ENCODE measurements at regions not wholly inside any gene's neighbourhood (a gene's known extent, or its start where the extent isn't known, plus 50 kb on each side); places are given as distances from the start of the nearest gene placed in this dataset.

- no peaks in the 10 kb centered on the region for H3K27me3 ChIP-seq (ENCODE audit: insufficient read depth, low read length)
- no peak overlapping the region for H2AFZ ChIP-seq (ENCODE audit: low read length)
- no peak overlapping the region for H3K9ac ChIP-seq (ENCODE audit: low read length)
- no peak for TF ChIP-seq CTCF (IDR thresholded peaks at IDR 0.05; ENCODE audit: low read length)
- TF ChIP-seq EZH2 (IDR thresholded peaks at IDR 0.05; ENCODE audit: borderline replicate concordance, low read length) = no peak
- H3F3A ChIP-seq (ENCODE audit: insufficient read depth, low read length) = no peaks in the 10 kb centered on the region
- H3K36me3 ChIP-seq (ENCODE audit: insufficient read depth, low read length) = no peaks in the 10 kb centered on the region
- H3K79me2 ChIP-seq (ENCODE audit: insufficient read depth, low read length) = no peaks in the 10 kb centered on the region
- no peaks in the 10 kb centered on the region for H3K4me1 ChIP-seq (ENCODE audit: insufficient read depth, low read length, severe bottlenecking)
- H3K9me2 ChIP-seq (ENCODE audit: low read depth, low read length) = no peaks in the 10 kb centered on the region
- H3K4me2 ChIP-seq (ENCODE audit: low read length) = no peak overlapping the region
- no peak overlapping the region for H3K27ac ChIP-seq (ENCODE audit: low read depth, low read length, poor library complexity, severe bottlenecking)
- H3K4me3 ChIP-seq (ENCODE audit: low read depth, low read length, poor library complexity, severe bottlenecking) = no peak overlapping the region
- H3K9me3 ChIP-seq (ENCODE audit: low read length) = no peaks in the 10 kb centered on the region
- H4K20me1 ChIP-seq (ENCODE audit: insufficient read depth, low read length) = no peaks in the 10 kb centered on the region
These were observed 380.8 kb upstream of the CADM1 start for GRCh38 chr11:115884800-115885534.

- H4K20me1 ChIP-seq (ENCODE audit: insufficient read depth, low read length) = no peaks in the 10 kb centered on the region
- no peak overlapping the region for H2AFZ ChIP-seq (ENCODE audit: low read length)
- H3K4me2 ChIP-seq (ENCODE audit: low read length) = no peak overlapping the region
These were observed 370.6 kb upstream of the CADM1 start for GRCh38 chr11:115874843-115875242.

GRCh38 chr11:115873813-115874212 lies 369.6 kb upstream of the CADM1 start:
- Histone ChIP-seq H3K9me2 (ENCODE audit: low read depth, low read length) (no peaks in the 10 kb centered on the region), H3K79me2 (ENCODE audit: insufficient read depth, low read length) (no peaks in the 10 kb centered on the region), H3K9ac (ENCODE audit: low read length) (no peak overlapping the region), H3K4me2 (ENCODE audit: low read length) (no peak overlapping the region), H3K27ac (ENCODE audit: low read depth, low read length, poor library complexity, severe bottlenecking) (no peak overlapping the region), H3K36me3 (ENCODE audit: insufficient read depth, low read length) (no peaks in the 10 kb centered on the region), H3F3A (ENCODE audit: insufficient read depth, low read length) (no peaks in the 10 kb centered on the region), H3K9me3 (ENCODE audit: low read length) (no peaks in the 10 kb centered on the region), H4K20me1 (ENCODE audit: insufficient read depth, low read length) (no peaks in the 10 kb centered on the region), H2AFZ (ENCODE audit: low read length) (no peak overlapping the region), H3K4me1 (ENCODE audit: insufficient read depth, low read length, severe bottlenecking) (peaks cover 7% of the 10 kb centered on the region), H3K27me3 (ENCODE audit: insufficient read depth, low read length) (no peaks in the 10 kb centered on the region), H3K4me3 (ENCODE audit: low read depth, low read length, poor library complexity, severe bottlenecking) (no peak overlapping the region)
- TF ChIP-seq CTCF (IDR thresholded peaks at IDR 0.05; ENCODE audit: low read length) (no peak), EZH2 (IDR thresholded peaks at IDR 0.05; ENCODE audit: borderline replicate concordance, low read length) (no peak)

More at GRCh38 chr11:115874843-115875242, 370.6 kb upstream of the CADM1 start:
- peaks cover 7% of the 10 kb centered on the region for H3K4me1 ChIP-seq (ENCODE audit: insufficient read depth, low read length, severe bottlenecking)
- no peak overlapping the region for H3K9ac ChIP-seq (ENCODE audit: low read length)
- H3K27ac ChIP-seq (ENCODE audit: low read depth, low read length, poor library complexity, severe bottlenecking) = no peak overlapping the region
- no peaks in the 10 kb centered on the region for H3K9me2 ChIP-seq (ENCODE audit: low read depth, low read length)
- H3K27me3 ChIP-seq (ENCODE audit: insufficient read depth, low read length) = no peaks in the 10 kb centered on the region
- H3K4me3 ChIP-seq (ENCODE audit: low read depth, low read length, poor library complexity, severe bottlenecking) = no peak overlapping the region
- no peaks in the 10 kb centered on the region for H3K79me2 ChIP-seq (ENCODE audit: insufficient read depth, low read length)
- TF ChIP-seq EZH2 (IDR thresholded peaks at IDR 0.05; ENCODE audit: borderline replicate concordance, low read length) (no peak), CTCF (IDR thresholded peaks at IDR 0.05; ENCODE audit: low read length) (no peak)
- H3K36me3 ChIP-seq (ENCODE audit: insufficient read depth, low read length) = no peaks in the 10 kb centered on the region
- H3F3A ChIP-seq (ENCODE audit: insufficient read depth, low read length) = no peaks in the 10 kb centered on the region
- no peaks in the 10 kb centered on the region for H3K9me3 ChIP-seq (ENCODE audit: low read length)

Measured in OCI-LY1 (cell line).